ENCODE measurements at regions not wholly inside any gene's neighbourhood (a gene's known extent, or its start where the extent isn't known, plus 50 kb on each side); places are given as distances from the start of the nearest gene placed in this dataset.

- TF ChIP-seq CTCF (IDR thresholded peaks at IDR 0.05) (no peak), POLR2A (IDR thresholded peaks at IDR 0.05) (no peak)
Observed at GRCh38 chr4:11328401-11328800, 100.3 kb downstream of the HS3ST1 start.
